ENCODE measurements at regions not wholly inside any gene's neighbourhood (a gene's known extent, or its start where the extent isn't known, plus 50 kb on each side); places are given as distances from the start of the nearest gene placed in this dataset.

DNA sequence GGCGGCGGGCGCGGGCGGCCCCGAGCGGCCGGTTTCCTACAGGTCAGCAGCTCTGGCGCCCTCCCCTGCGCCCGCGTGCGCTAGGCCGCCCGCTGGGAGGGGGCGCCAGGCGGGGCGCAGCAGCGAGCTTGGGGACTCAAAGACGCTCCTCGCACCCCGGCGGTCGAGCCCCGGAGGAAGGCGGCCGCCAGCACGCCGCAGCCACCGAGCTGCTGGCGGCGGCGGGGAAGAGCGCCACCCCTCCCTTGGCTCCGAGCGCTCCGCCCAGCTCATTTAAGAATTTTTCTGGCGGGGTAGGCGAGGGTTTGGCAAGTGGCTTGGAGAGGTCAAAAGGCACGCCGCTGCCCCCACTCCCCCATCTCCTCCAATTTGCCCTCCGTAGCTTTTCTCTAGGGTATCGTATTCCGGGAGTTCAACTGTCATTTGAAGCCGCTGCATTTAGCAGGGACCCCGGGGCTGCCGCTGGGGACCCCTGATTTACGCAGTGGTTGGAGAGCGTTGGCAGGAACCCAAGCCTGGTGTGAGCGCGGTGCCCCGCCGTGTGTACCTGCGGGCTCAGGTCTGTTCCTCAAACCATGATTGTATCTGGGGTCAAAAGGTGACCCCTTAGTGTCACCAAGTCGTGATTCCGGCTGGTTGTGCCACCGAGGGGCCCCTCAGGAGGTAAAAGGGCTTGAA lies 59.5 kb upstream of the GSE1 start (continued):
- TF ChIP-seq, protein P1, sequence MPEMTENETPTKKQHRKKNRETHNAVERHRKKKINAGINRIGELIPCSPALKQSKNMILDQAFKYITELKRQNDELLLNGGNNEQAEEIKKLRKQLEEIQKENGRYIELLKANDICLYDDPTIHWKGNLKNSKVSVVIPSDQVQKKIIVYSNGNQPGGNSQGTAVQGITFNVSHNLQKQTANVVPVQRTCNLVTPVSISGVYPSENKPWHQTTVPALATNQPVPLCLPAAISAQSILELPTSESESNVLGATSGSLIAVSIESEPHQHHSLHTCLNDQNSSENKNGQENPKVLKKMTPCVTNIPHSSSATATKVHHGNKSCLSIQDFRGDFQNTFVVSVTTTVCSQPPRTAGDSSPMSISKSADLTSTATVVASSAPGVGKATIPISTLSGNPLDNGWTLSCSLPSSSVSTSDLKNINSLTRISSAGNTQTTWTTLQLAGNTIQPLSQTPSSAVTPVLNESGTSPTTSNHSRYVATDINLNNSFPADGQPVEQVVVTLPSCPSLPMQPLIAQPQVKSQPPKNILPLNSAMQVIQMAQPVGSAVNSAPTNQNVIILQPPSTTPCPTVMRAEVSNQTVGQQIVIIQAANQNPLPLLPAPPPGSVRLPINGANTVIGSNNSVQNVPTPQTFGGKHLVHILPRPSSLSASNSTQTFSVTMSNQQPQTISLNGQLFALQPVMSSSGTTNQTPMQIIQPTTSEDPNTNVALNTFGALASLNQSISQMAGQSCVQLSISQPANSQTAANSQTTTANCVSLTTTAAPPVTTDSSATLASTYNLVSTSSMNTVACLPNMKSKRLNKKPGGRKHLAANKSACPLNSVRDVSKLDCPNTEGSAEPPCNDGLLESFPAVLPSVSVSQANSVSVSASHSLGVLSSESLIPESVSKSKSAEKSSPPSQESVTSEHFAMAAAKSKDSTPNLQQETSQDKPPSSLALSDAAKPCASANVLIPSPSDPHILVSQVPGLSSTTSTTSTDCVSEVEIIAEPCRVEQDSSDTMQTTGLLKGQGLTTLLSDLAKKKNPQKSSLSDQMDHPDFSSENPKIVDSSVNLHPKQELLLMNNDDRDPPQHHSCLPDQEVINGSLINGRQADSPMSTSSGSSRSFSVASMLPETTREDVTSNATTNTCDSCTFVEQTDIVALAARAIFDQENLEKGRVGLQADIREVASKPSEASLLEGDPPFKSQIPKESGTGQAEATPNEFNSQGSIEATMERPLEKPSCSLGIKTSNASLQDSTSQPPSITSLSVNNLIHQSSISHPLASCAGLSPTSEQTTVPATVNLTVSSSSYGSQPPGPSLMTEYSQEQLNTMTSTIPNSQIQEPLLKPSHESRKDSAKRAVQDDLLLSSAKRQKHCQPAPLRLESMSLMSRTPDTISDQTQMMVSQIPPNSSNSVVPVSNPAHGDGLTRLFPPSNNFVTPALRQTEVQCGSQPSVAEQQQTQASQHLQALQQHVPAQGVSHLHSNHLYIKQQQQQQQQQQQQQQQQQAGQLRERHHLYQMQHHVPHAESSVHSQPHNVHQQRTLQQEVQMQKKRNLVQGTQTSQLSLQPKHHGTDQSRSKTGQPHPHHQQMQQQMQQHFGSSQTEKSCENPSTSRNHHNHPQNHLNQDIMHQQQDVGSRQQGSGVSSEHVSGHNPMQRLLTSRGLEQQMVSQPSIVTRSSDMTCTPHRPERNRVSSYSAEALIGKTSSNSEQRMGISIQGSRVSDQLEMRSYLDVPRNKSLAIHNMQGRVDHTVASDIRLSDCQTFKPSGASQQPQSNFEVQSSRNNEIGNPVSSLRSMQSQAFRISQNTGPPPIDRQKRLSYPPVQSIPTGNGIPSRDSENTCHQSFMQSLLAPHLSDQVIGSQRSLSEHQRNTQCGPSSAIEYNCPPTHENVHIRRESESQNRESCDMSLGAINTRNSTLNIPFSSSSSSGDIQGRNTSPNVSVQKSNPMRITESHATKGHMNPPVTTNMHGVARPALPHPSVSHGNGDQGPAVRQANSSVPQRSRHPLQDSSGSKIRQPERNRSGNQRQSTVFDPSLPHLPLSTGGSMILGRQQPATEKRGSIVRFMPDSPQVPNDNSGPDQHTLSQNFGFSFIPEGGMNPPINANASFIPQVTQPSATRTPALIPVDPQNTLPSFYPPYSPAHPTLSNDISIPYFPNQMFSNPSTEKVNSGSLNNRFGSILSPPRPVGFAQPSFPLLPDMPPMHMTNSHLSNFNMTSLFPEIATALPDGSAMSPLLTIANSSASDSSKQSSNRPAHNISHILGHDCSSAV (CRISPR knock-in tag; IDR thresholded peaks at IDR 0.05; ENCODE audit: borderline replicate concordance) = no peak
- TF ChIP-seq, protein P2, sequence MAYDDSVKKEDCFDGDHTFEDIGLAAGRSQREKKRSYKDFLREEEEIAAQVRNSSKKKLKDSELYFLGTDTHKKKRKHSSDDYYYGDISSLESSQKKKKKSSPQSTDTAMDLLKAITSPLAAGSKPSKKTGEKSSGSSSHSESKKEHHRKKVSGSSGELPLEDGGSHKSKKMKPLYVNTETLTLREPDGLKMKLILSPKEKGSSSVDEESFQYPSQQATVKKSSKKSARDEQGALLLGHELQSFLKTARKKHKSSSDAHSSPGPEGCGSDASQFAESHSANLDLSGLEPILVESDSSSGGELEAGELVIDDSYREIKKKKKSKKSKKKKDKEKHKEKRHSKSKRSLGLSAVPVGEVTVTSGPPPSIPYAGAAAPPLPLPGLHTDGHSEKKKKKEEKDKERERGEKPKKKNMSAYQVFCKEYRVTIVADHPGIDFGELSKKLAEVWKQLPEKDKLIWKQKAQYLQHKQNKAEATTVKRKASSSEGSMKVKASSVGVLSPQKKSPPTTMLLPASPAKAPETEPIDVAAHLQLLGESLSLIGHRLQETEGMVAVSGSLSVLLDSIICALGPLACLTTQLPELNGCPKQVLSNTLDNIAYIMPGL (CRISPR knock-in tag; IDR thresholded peaks at IDR 0.05; ENCODE audit: borderline replicate concordance in 1 of 2, low read depth in 1 of 2) = peak; percentile 32 to 68; a peak in 3 of 4 replicates
- TF ChIP-seq AFF4 (CRISPR knock-in tag; IDR thresholded peaks at IDR 0.05) (no peak), NCOA2 (CRISPR knock-in tag; IDR thresholded peaks at IDR 0.05) (no peak; the same call in 1 of the 2 replicates), ZNF234 (CRISPR knock-in tag; conservative IDR thresholded peaks at IDR 0.05) (no peak), ZNF800 (CRISPR knock-in tag; IDR thresholded peaks at IDR 0.05) (peak; percentile 90), ZBTB42 (CRISPR knock-in tag; IDR thresholded peaks at IDR 0.05) (no peak; the same call in 1 of the 2 replicates), ZNF766 (CRISPR knock-in tag; IDR thresholded peaks at IDR 0.05; ENCODE audit: borderline replicate concordance) (peak; percentile 79; the same call in 1 of the 2 replicates), POLR2A (IDR thresholded peaks at IDR 0.05; ENCODE audit: insufficient read depth in 1 of 2, low read depth in 2 of 2, low read length in 2 of 2) (peak in 1 of 2 experiments; percentile 45; a peak in 2 of 4 replicates), SMAD1 (CRISPR knock-in tag; IDR thresholded peaks at IDR 0.05; ENCODE audit: borderline replicate concordance, low read depth) (no peak), ZNF550 (CRISPR knock-in tag; IDR thresholded peaks at IDR 0.05; ENCODE audit: borderline replicate concordance) (no peak), ZNF660 (CRISPR knock-in tag; IDR thresholded peaks at IDR 0.05; ENCODE audit: borderline replicate concordance, low read depth) (no peak), RFXANK (CRISPR knock-in tag; IDR thresholded peaks at IDR 0.05) (no peak)
